ENCODE measurements at regions not wholly inside any gene's neighbourhood (a gene's known extent, or its start where the extent isn't known, plus 50 kb on each side); places are given as distances from the start of the nearest gene placed in this dataset.

DNA sequence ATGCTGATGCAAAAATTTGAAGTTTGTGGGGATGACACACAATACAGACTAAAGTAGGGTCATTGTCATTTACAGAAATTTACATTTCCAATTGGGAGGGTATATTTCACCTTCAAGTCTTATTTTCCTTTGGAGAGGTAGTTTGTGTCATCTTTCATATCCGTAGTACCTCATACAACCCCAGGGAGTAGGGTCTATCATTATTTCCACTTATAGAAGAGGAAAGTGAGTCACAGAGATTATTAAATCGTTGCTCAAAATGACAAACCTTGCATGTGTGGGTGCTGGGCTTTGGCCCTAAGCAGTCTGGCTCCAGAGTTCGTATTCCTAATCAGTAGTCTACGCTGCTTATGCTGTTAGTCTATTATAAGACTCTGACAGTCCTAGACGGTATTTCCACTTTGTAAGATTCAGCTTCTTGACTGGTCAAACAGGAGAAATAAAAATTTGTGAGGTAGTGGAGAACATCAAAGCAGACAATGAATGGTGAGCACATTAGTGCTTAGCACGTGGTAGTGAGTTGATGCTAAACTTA, 516.5 kb downstream of the PCDH7 start:
- TF ChIP-seq, protein P1, sequence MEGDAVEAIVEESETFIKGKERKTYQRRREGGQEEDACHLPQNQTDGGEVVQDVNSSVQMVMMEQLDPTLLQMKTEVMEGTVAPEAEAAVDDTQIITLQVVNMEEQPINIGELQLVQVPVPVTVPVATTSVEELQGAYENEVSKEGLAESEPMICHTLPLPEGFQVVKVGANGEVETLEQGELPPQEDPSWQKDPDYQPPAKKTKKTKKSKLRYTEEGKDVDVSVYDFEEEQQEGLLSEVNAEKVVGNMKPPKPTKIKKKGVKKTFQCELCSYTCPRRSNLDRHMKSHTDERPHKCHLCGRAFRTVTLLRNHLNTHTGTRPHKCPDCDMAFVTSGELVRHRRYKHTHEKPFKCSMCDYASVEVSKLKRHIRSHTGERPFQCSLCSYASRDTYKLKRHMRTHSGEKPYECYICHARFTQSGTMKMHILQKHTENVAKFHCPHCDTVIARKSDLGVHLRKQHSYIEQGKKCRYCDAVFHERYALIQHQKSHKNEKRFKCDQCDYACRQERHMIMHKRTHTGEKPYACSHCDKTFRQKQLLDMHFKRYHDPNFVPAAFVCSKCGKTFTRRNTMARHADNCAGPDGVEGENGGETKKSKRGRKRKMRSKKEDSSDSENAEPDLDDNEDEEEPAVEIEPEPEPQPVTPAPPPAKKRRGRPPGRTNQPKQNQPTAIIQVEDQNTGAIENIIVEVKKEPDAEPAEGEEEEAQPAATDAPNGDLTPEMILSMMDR (IDR thresholded peaks at IDR 0.05; ENCODE audit: low read length) = no peak
- TF ChIP-seq EZH2 (IDR thresholded peaks at IDR 0.05; ENCODE audit: borderline replicate concordance, low read length) = no peak

Measured in OCI-LY1 (cell line).